H1 (cell line): ENCODE measurements at regions not wholly inside any gene's neighbourhood (a gene's known extent, or its start where the extent isn't known, plus 50 kb on each side); places are given as distances from the start of the nearest gene placed in this dataset.

Source experiments
- CREB1 ChIP-seq: IDR thresholded peaks from 2 replicates; pipeline ENCODE4 v1.6.1; 2012; ENCODE audit warnings: inconsistent platforms
- EZH2 ChIP-seq: fragments of 200-600 bp; sonication (generic); IDR thresholded peaks from 2 replicates; pipeline ENCODE4 v1.7.1; 2012; ENCODE audit warnings: low read depth, mild to moderate bottlenecking, moderate library complexity, low read length, inconsistent platforms; ENCODE audit not compliant: severe bottlenecking
- KDM5A ChIP-seq: fragments of 200-600 bp; IDR thresholded peaks from 2 replicates; pipeline ENCODE4 v1.7.1; 2012; ENCODE audit warnings: mild to moderate bottlenecking, low read length, inconsistent platforms, mixed read lengths
- POLR2A ChIP-seq, 2 experiments: IDR thresholded peaks; 1 replicate in 1 of 2; 2 replicates in 1 of 2; pipeline ENCODE4 v1.6.1; 2011; ENCODE audit warnings: low read depth in 2 of 2, low read length in 2 of 2, mild to moderate bottlenecking in 2 of 2; ENCODE audit errors: control extremely low read depth in 1 of 2
- POLR2AphosphoS5 ChIP-seq: IDR thresholded peaks from 2 replicates; pipeline ENCODE4 v1.6.1; 2011; ENCODE audit warnings: low read depth, low read length
- SP1 ChIP-seq: IDR thresholded peaks from 2 replicates; pipeline ENCODE4 v1.6.1; 2011; ENCODE audit warnings: low read depth, low read length
- SRF ChIP-seq: IDR thresholded peaks from 2 replicates; pipeline ENCODE4 v1.6.1; 2011; ENCODE audit warnings: mild to moderate bottlenecking, low read depth, low read length, moderate library complexity
- TAF1 ChIP-seq: IDR thresholded peaks from 2 replicates; pipeline ENCODE4 v1.6.1; 2011; ENCODE audit warnings: mild to moderate bottlenecking, low read depth, low read length
- TBP ChIP-seq: IDR thresholded peaks from 2 replicates; pipeline ENCODE4 v1.6.1; 2011; ENCODE audit warnings: low read depth, low read length, improper control_type of control experiment
- TEAD4 ChIP-seq: IDR thresholded peaks from 2 replicates; pipeline ENCODE4 v1.6.1; 2012; ENCODE audit warnings: low read depth, low read length, inconsistent platforms, mixed read lengths
- TF ChIP-seq, protein P1 (sequence below), 3 experiments: IDR thresholded peaks; 1 replicate in 2 of 3; 2 replicates in 1 of 3; pipeline versions ENCODE4 v1.5.1 to v1.6.1; 2011; ENCODE audit warnings: low read length in 3 of 3, mild to moderate bottlenecking in 3 of 3, inconsistent platforms in 2 of 3, low read depth in 1 of 3, moderate library complexity in 1 of 3; ENCODE audit not compliant: insufficient read depth in 1 of 3; ENCODE audit errors: control extremely low read depth in 1 of 3

- TF ChIP-seq, protein P1, sequence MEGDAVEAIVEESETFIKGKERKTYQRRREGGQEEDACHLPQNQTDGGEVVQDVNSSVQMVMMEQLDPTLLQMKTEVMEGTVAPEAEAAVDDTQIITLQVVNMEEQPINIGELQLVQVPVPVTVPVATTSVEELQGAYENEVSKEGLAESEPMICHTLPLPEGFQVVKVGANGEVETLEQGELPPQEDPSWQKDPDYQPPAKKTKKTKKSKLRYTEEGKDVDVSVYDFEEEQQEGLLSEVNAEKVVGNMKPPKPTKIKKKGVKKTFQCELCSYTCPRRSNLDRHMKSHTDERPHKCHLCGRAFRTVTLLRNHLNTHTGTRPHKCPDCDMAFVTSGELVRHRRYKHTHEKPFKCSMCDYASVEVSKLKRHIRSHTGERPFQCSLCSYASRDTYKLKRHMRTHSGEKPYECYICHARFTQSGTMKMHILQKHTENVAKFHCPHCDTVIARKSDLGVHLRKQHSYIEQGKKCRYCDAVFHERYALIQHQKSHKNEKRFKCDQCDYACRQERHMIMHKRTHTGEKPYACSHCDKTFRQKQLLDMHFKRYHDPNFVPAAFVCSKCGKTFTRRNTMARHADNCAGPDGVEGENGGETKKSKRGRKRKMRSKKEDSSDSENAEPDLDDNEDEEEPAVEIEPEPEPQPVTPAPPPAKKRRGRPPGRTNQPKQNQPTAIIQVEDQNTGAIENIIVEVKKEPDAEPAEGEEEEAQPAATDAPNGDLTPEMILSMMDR (IDR thresholded peaks at IDR 0.05; ENCODE audit: control extremely low read depth in 1 of 3, insufficient read depth in 1 of 3, low read depth in 1 of 3, low read length in 3 of 3) = no peak
- TF ChIP-seq KDM5A (no peak), TBP (no peak), POLR2A (IDR thresholded peaks at IDR 0.05; ENCODE audit: control extremely low read depth in 1 of 2, low read depth in 2 of 2, low read length in 2 of 2) (no peak), POLR2AphosphoS5 (no peak), CREB1 (no peak), TEAD4 (no peak), TAF1 (no peak), EZH2 (no peak), SRF (no peak), SP1 (no peak)
Observed at GRCh38 chrX:6962006-6962355, 185.5 kb upstream of the STS start.
